Endothelial cell of umbilical vein (primary cell): ENCODE measurements at regions not wholly inside any gene's neighbourhood (a gene's known extent, or its start where the extent isn't known, plus 50 kb on each side); places are given as distances from the start of the nearest gene placed in this dataset.

Experiments
- GATA2 ChIP-seq: IDR thresholded peaks from 2 replicates; pipeline ENCODE4 v1.7.0; 2011; ENCODE audit warnings: low read depth, mild to moderate bottlenecking, moderate library complexity, mixed read lengths, low read length; ENCODE audit not compliant: insufficient read length, insufficient read depth
- JUN ChIP-seq: IDR thresholded peaks from 2 replicates; pipeline ENCODE4 v1.6.1; 2011; ENCODE audit warnings: borderline replicate concordance, low read depth; ENCODE audit not compliant: insufficient read length, insufficient read depth
- POLR2A ChIP-seq: IDR thresholded peaks from 2 replicates; pipeline ENCODE4 v1.6.1; 2012; ENCODE audit warnings: low read depth, mild to moderate bottlenecking, control low read depth, low read length
- TF ChIP-seq, protein P1 (sequence below), 2 donors: IDR thresholded peaks; 1 replicate in 1 of 2; 2 replicates in 1 of 2; pipeline ENCODE4 v1.5.1; 2011; ENCODE audit warnings: low read length in 2 of 2, mild to moderate bottlenecking in 2 of 2, moderate library complexity in 2 of 2, control low read depth in 1 of 2, inconsistent platforms in 1 of 2, low read depth in 1 of 2; ENCODE audit not compliant: insufficient read depth in 1 of 2; ENCODE audit errors: extremely low read depth in 1 of 2
- TF ChIP-seq, protein P2 (sequence below): IDR thresholded peaks from 2 replicates; pipeline ENCODE4 v1.6.1; 2011; ENCODE audit not compliant: insufficient read depth, insufficient read length

DNA sequence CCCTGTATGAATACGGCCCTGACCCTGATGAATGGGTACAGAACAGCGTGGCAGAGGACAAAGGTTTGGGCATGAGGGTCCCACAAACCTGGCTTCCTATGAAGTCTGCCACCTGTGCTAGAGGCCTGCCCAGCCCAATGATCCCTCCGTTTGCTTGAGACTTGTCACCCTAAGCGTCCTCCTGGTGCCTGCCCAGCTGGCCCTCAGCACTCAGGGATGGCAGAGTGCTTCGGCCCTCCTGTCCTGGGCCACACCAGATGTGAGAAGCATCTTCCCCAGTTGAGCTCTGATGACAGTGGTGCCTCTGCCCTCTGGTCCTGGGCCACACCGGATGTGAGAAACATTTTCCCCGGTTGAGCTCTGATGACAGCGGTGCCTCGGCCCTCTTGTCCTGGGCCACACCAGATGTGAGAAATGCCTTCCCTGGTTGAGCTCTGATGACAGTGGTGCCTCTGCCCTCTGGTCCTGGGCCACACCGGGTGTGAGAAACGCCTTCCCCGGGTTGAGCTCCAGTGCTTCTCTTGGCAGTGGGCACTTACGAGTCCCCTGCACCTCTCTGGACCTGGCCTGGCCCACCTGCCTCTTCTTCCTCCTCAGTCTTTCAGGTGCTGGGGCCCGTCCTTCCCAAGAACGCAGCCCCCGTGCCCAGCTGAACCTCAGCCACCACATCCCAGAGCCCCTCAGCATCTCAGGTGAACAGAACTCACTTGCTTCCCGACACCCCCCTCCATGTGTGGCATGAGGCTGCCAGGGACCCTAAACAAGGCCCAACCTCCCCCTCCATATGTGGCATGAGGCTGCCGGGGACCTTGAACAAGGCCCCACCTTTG lies 253.1 kb upstream of the IRX1 start:
- TF ChIP-seq, protein P1, sequence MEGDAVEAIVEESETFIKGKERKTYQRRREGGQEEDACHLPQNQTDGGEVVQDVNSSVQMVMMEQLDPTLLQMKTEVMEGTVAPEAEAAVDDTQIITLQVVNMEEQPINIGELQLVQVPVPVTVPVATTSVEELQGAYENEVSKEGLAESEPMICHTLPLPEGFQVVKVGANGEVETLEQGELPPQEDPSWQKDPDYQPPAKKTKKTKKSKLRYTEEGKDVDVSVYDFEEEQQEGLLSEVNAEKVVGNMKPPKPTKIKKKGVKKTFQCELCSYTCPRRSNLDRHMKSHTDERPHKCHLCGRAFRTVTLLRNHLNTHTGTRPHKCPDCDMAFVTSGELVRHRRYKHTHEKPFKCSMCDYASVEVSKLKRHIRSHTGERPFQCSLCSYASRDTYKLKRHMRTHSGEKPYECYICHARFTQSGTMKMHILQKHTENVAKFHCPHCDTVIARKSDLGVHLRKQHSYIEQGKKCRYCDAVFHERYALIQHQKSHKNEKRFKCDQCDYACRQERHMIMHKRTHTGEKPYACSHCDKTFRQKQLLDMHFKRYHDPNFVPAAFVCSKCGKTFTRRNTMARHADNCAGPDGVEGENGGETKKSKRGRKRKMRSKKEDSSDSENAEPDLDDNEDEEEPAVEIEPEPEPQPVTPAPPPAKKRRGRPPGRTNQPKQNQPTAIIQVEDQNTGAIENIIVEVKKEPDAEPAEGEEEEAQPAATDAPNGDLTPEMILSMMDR (IDR thresholded peaks at IDR 0.05; ENCODE audit: extremely low read depth in 1 of 2, insufficient read depth in 1 of 2, low read depth in 1 of 2, low read length in 2 of 2): no peak
- no peak for TF ChIP-seq GATA2
- no peak for TF ChIP-seq JUN
- TF ChIP-seq, protein P2, sequence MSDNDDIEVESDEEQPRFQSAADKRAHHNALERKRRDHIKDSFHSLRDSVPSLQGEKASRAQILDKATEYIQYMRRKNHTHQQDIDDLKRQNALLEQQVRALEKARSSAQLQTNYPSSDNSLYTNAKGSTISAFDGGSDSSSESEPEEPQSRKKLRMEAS: no peak
- TF ChIP-seq POLR2A: no peak
